ENCODE measurements at regions not wholly inside any gene's neighbourhood (a gene's known extent, or its start where the extent isn't known, plus 50 kb on each side); places are given as distances from the start of the nearest gene placed in this dataset.

- 88% methylated on average over 10 of the region's 10 CpGs for whole genome bisulfite sequencing
- Histone ChIP-seq H3K27me3 (peaks cover 6% of the 10 kb centered on the region), H3K9me3 (no peaks in the 10 kb centered on the region), H3K27ac (no peak overlapping the region), H3K4me1 (peaks cover 6% of the 10 kb centered on the region), H3K4me3 (no peak overlapping the region), H3K36me3 (no peaks in the 10 kb centered on the region)
- no peak for DNase-seq (ENCODE audit: low spot score in 2 of 2)
- no peak for TF ChIP-seq CTCF (IDR thresholded peaks at IDR 0.05)
- no peak for TF ChIP-seq POLR2A (IDR thresholded peaks at IDR 0.05)
- TF ChIP-seq POLR2AphosphoS5 (IDR thresholded peaks at IDR 0.05) = no peak
- no peak for TF ChIP-seq EP300 (IDR thresholded peaks at IDR 0.05)
Observed at GRCh38 chr2:16034975-16035746, 94.8 kb downstream of the MYCN start.

- DNase-seq (ENCODE audit: low spot score in 2 of 2) = no peak
- WGBS = 64% methylated on average over 5 of the region's 5 CpGs
- Histone ChIP-seq H3K4me3 (no peak overlapping the region), H3K9me3 (no peaks in the 10 kb centered on the region), H3K4me1 (peaks cover 6% of the 10 kb centered on the region), H3K36me3 (no peaks in the 10 kb centered on the region), H3K27ac (no peak overlapping the region), H3K27me3 (peaks cover 6% of the 10 kb centered on the region)
- TF ChIP-seq EP300 (IDR thresholded peaks at IDR 0.05) = no peak
- TF ChIP-seq CTCF (IDR thresholded peaks at IDR 0.05) = no peak
- TF ChIP-seq POLR2AphosphoS5 (IDR thresholded peaks at IDR 0.05) = no peak
- TF ChIP-seq POLR2A (IDR thresholded peaks at IDR 0.05) = no peak
Observed at GRCh38 chr2:16034151-16034974, 94.0 kb downstream of the MYCN start.

GRCh38 chr2:16033032-16033293 lies 92.6 kb downstream of the MYCN start:
- no peaks in the 10 kb centered on the region for H3K36me3 ChIP-seq
- H3K27me3 ChIP-seq = peaks cover 2% of the 10 kb centered on the region
- no peak for DNase-seq (ENCODE audit: low spot score in 2 of 2)
- 100% methylated on average over 3 of the region's 4 CpGs for WGBS
- H3K4me1 ChIP-seq = peaks cover 6% of the 10 kb centered on the region
- no peak overlapping the region for H3K4me3 ChIP-seq
- H3K27ac ChIP-seq = no peak overlapping the region
- no peak for TF ChIP-seq EP300 (IDR thresholded peaks at IDR 0.05)
- no peak for TF ChIP-seq CTCF (IDR thresholded peaks at IDR 0.05)
- no peak for TF ChIP-seq POLR2A (IDR thresholded peaks at IDR 0.05)
- no peaks in the 10 kb centered on the region for H3K9me3 ChIP-seq

- DNase-seq (ENCODE audit: low spot score in 2 of 2) = no peak
- Histone ChIP-seq H3K4me3 (no peak overlapping the region), H3K36me3 (no peaks in the 10 kb centered on the region), H3K9me3 (no peaks in the 10 kb centered on the region), H3K27me3 (peaks cover 2% of the 10 kb centered on the region), H3K4me1 (peaks cover 6% of the 10 kb centered on the region), H3K27ac (no peak overlapping the region)
- 98% methylated on average over 11 of the region's 11 CpGs for WGBS
- TF ChIP-seq CTCF (IDR thresholded peaks at IDR 0.05) (no peak), POLR2A (IDR thresholded peaks at IDR 0.05) (no peak), POLR2AphosphoS5 (IDR thresholded peaks at IDR 0.05) (no peak), EP300 (IDR thresholded peaks at IDR 0.05) (no peak)
Observed at GRCh38 chr2:16032282-16033031, 92.1 kb downstream of the MYCN start.

- Histone ChIP-seq H3K27ac (no peak overlapping the region), H3K36me3 (no peaks in the 10 kb centered on the region), H3K4me1 (peaks cover 6% of the 10 kb centered on the region), H3K27me3 (peaks cover 2% of the 10 kb centered on the region), H3K9me3 (no peaks in the 10 kb centered on the region), H3K4me3 (no peak overlapping the region)
- 25% methylated on average over 8 of the region's 8 CpGs for WGBS
- no peak for DNase-seq (ENCODE audit: low spot score in 2 of 2)
- TF ChIP-seq POLR2AphosphoS5 (IDR thresholded peaks at IDR 0.05) = no peak
Observed at GRCh38 chr2:16031848-16032159, 91.5 kb downstream of the MYCN start.
